ENCODE measurements at regions not wholly inside any gene's neighbourhood (a gene's known extent, or its start where the extent isn't known, plus 50 kb on each side); places are given as distances from the start of the nearest gene placed in this dataset.

DNA sequence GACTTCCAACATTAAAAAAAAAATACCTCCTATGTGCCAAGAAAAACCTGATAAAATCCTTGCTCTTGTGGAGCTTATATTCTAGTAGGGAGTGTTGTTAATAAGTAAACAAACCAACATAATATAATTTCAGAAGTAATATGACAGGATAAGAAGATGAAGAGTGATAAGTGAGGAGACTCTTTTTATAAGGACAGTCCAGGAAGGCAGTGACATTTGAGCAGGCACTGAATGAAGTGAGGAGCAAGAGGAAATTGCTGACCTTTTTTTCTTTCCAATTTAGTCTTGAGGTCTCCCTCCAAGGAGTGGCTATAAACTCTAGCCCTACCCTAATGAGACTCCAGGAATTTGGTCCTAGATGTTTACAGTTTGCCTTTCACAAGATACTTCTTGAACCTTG, 715.7 kb downstream of the SLITRK1 start:
- H3K4me2 ChIP-seq (ENCODE audit: insufficient read depth, low read length): no peak overlapping the region
- H3K27me3 ChIP-seq (ENCODE audit: control insufficient read depth in 2 of 2, insufficient read depth in 2 of 2, low read length in 2 of 2): no peaks in the 10 kb centered on the region
- intact Hi-C loops (cut with micrococcal nuclease) (no loop called here), dilution Hi-C loops (cut with MboI; ENCODE audit: extremely low pct_ligation_motif_present, low sequenced_read_pairs) (no loop called here)
- H3K36me3 ChIP-seq (ENCODE audit: control insufficient read depth in 2 of 2, extremely low read depth in 1 of 2, insufficient read depth in 2 of 2, low read length in 2 of 2): no peaks in the 10 kb centered on the region
- H2AFZ ChIP-seq (ENCODE audit: low read depth, low read length): no peak overlapping the region
- no peak overlapping the region for H3K27ac ChIP-seq (ENCODE audit: insufficient read depth, low read depth, low read length)
- ChIA-PET POLR2A (no interaction called here), CTCF (no interaction called here)
- DNase-seq (ENCODE audit: low read depth, low spot score) (no peak), FAIRE-seq (no peak)
- H3K4me1 ChIP-seq (ENCODE audit: control insufficient read depth, extremely low read depth, insufficient read depth, low read length): no peaks in the 10 kb centered on the region
- no TSS peak for BruUV-seq (replicated peaks)
- no peak overlapping the region for H3K9ac ChIP-seq (replicated peaks; ENCODE audit: extremely low read depth, insufficient read depth, low read length)
- no peaks in the 10 kb centered on the region for H3K79me2 ChIP-seq (ENCODE audit: control insufficient read depth, insufficient read depth, low read length)
- H3K4me3 ChIP-seq (replicated peaks in 1 of 3; ENCODE audit: insufficient read depth in 1 of 3, low read depth in 1 of 3, low read length in 3 of 3): no peak overlapping the region
- TF ChIP-seq FOS (IDR thresholded peaks at IDR 0.05; ENCODE audit: borderline replicate concordance, insufficient read depth, low read length): no peak
- no peak for TF ChIP-seq POLR2AphosphoS5 (IDR thresholded peaks at IDR 0.05; ENCODE audit: insufficient read depth, low read depth, low read length)
- TF ChIP-seq JUN (IDR thresholded peaks at IDR 0.05; ENCODE audit: borderline replicate concordance, insufficient read depth, insufficient read length, low read depth): no peak
- TF ChIP-seq, protein P1, sequence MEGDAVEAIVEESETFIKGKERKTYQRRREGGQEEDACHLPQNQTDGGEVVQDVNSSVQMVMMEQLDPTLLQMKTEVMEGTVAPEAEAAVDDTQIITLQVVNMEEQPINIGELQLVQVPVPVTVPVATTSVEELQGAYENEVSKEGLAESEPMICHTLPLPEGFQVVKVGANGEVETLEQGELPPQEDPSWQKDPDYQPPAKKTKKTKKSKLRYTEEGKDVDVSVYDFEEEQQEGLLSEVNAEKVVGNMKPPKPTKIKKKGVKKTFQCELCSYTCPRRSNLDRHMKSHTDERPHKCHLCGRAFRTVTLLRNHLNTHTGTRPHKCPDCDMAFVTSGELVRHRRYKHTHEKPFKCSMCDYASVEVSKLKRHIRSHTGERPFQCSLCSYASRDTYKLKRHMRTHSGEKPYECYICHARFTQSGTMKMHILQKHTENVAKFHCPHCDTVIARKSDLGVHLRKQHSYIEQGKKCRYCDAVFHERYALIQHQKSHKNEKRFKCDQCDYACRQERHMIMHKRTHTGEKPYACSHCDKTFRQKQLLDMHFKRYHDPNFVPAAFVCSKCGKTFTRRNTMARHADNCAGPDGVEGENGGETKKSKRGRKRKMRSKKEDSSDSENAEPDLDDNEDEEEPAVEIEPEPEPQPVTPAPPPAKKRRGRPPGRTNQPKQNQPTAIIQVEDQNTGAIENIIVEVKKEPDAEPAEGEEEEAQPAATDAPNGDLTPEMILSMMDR (IDR thresholded peaks at IDR 0.05; ENCODE audit: extremely low read depth in 1 of 2, insufficient read depth in 1 of 2, low read depth in 1 of 2, low read length in 2 of 2): no peak
- no peak for TF ChIP-seq MYC (IDR thresholded peaks at IDR 0.05; ENCODE audit: low read depth, low read length)
- TF ChIP-seq GATA2 (IDR thresholded peaks at IDR 0.05; ENCODE audit: insufficient read depth, insufficient read length, low read depth, low read length): no peak
- no peaks in the 10 kb centered on the region for H3K9me1 ChIP-seq (replicated peaks; ENCODE audit: control insufficient read depth, extremely low read depth, insufficient read depth, low read length)
- peaks cover 3% of the 10 kb centered on the region for H3K9me3 ChIP-seq (replicated peaks; ENCODE audit: control insufficient read depth, insufficient read depth, low read length)
- no peaks in the 10 kb centered on the region for H4K20me1 ChIP-seq (replicated peaks; ENCODE audit: control insufficient read depth, extremely low read depth, insufficient read depth, low read length)

DNA sequence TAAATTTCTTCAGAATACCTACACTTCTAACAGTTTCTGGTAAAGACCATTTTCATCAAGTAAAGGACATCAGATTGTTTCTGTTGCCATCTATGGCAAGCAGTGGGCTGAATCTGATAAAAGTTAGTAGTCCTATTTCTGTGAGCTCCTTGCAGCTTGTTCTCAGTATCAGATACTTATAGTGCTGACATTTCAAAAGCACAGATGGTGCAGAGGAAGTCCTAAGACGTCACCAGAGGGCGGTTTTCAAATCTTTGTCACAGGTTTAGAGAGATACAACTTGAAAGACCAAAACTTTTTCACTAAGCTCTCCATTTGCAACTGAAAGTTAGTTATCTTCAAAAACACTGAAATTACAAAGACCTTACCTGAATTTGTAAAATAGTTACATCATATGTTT, 719.8 kb downstream of the SLITRK1 start:
- DNase-seq (ENCODE audit: low read depth, low spot score) (no peak), FAIRE-seq (no peak)
- no peaks in the 10 kb centered on the region for H3K36me3 ChIP-seq (ENCODE audit: control insufficient read depth in 2 of 2, extremely low read depth in 1 of 2, insufficient read depth in 2 of 2, low read length in 2 of 2)
- H3K27me3 ChIP-seq (ENCODE audit: control insufficient read depth in 2 of 2, insufficient read depth in 2 of 2, low read length in 2 of 2): no peaks in the 10 kb centered on the region
- H4K20me1 ChIP-seq (replicated peaks; ENCODE audit: control insufficient read depth, extremely low read depth, insufficient read depth, low read length): no peaks in the 10 kb centered on the region
- no peak for TF ChIP-seq FOS (IDR thresholded peaks at IDR 0.05; ENCODE audit: borderline replicate concordance, insufficient read depth, low read length)
- ChIA-PET CTCF (no interaction called here), POLR2A (no interaction called here)
- H3K9me1 ChIP-seq (replicated peaks; ENCODE audit: control insufficient read depth, extremely low read depth, insufficient read depth, low read length): no peaks in the 10 kb centered on the region
- dilution Hi-C loops (cut with MboI; ENCODE audit: extremely low pct_ligation_motif_present, low sequenced_read_pairs): no loop called here
- no peak overlapping the region for H3K4me3 ChIP-seq (replicated peaks in 1 of 3; ENCODE audit: insufficient read depth in 1 of 3, low read depth in 1 of 3, low read length in 3 of 3)
- H3K4me1 ChIP-seq (ENCODE audit: control insufficient read depth, extremely low read depth, insufficient read depth, low read length): no peaks in the 10 kb centered on the region
- intact Hi-C loops (cut with micrococcal nuclease): no loop called here
- H3K9ac ChIP-seq (replicated peaks; ENCODE audit: extremely low read depth, insufficient read depth, low read length): no peak overlapping the region
- no peak overlapping the region for H3K27ac ChIP-seq (ENCODE audit: insufficient read depth, low read depth, low read length)
- no TSS peak for BruUV-seq (replicated peaks)
- H2AFZ ChIP-seq (ENCODE audit: low read depth, low read length): no peak overlapping the region
- H3K79me2 ChIP-seq (ENCODE audit: control insufficient read depth, insufficient read depth, low read length): no peaks in the 10 kb centered on the region
- no peak overlapping the region for H3K4me2 ChIP-seq (ENCODE audit: insufficient read depth, low read length)
- H3K9me3 ChIP-seq (replicated peaks; ENCODE audit: control insufficient read depth, insufficient read depth, low read length): peaks cover 3% of the 10 kb centered on the region

All from endothelial cell of umbilical vein (primary cell).